MM.1S (cell line): ENCODE measurements at regions not wholly inside any gene's neighbourhood (a gene's known extent, or its start where the extent isn't known, plus 50 kb on each side); places are given as distances from the start of the nearest gene placed in this dataset.

ENCODE experiments used
- DNase-seq: peaks from one replicate; pipeline ENCODE4 v3.0.0-alpha.2; 2015
- H2AFZ ChIP-seq: fragments of 300-600 bp; sonication (generic); 2 replicates; pipeline ENCODE4 v1.6.0; 2016; ENCODE audit warnings: antibody characterized with exemption, low read length
- H3F3A ChIP-seq: fragments of 300-600 bp; sonication (generic); 2 replicates; pipeline ENCODE4 v1.6.1; 2016; ENCODE audit warnings: mild to moderate bottlenecking, antibody characterized with exemption, low read length, moderate library complexity, mixed read lengths; ENCODE audit not compliant: insufficient read depth
- H3K27ac ChIP-seq: fragments of 300-600 bp; sonication (generic); 2 replicates; pipeline ENCODE4 v1.5.1; 2016; ENCODE audit warnings: mild to moderate bottlenecking, low read length
- H3K27me3 ChIP-seq: fragments of 300-600 bp; sonication (generic); replicated peaks from 2 replicates; pipeline ENCODE4 v1.6.0; 2016; ENCODE audit warnings: low read length; ENCODE audit not compliant: insufficient read depth
- H3K36me3 ChIP-seq: fragments of 300-600 bp; sonication (generic); replicated peaks from 2 replicates; pipeline ENCODE4 v1.6.1; 2016; ENCODE audit warnings: mild to moderate bottlenecking, low read length, mixed read lengths; ENCODE audit not compliant: insufficient read depth
- H3K4me1 ChIP-seq: fragments of 300-600 bp; sonication (generic); 2 replicates; pipeline ENCODE4 v1.6.1; 2016; ENCODE audit warnings: low read length, mixed read lengths
- H3K4me2 ChIP-seq: fragments of 300-600 bp; sonication (generic); 2 replicates; pipeline ENCODE4 v1.6.0; 2016; ENCODE audit warnings: low read depth, low read length
- H3K4me3 ChIP-seq: fragments of 300-600 bp; sonication (generic); 2 replicates; pipeline ENCODE4 v1.5.1; 2016; ENCODE audit warnings: low read length, mixed read lengths
- H3K79me2 ChIP-seq: fragments of 300-600 bp; sonication (generic); 2 replicates; pipeline ENCODE4 v1.6.1; 2016; ENCODE audit warnings: mixed run types, low read length, mixed read lengths
- H3K9ac ChIP-seq: fragments of 300-600 bp; sonication (generic); 2 replicates; pipeline ENCODE4 v1.6.1; 2016; ENCODE audit warnings: low read length, mixed read lengths
- H3K9me2 ChIP-seq: fragments of 300-600 bp; sonication (generic); replicated peaks from 2 replicates; pipeline ENCODE4 v1.6.1; 2016; ENCODE audit warnings: mild to moderate bottlenecking, low read length, mixed read lengths; ENCODE audit not compliant: insufficient read depth
- H3K9me3 ChIP-seq: fragments of 300-600 bp; sonication (generic); replicated peaks from 2 replicates; pipeline ENCODE4 v1.6.1; 2016; ENCODE audit warnings: mild to moderate bottlenecking, low read length, mixed read lengths; ENCODE audit not compliant: insufficient read depth
- H4K20me1 ChIP-seq: fragments of 300-600 bp; sonication (generic); 2 replicates; pipeline ENCODE4 v1.6.1; 2016; ENCODE audit warnings: mild to moderate bottlenecking, low read length, moderate library complexity, mixed read lengths; ENCODE audit not compliant: insufficient read depth
- EZH2 ChIP-seq: fragments of 300-600 bp; sonication (generic); optimal IDR thresholded peaks from 2 replicates; pipeline ENCODE3; 2017; ENCODE audit warnings: low read depth, mild to moderate bottlenecking, antibody characterized with exemption, low read length, mixed read lengths
- EZH2phosphoT487 ChIP-seq: fragments of 300-600 bp; sonication (generic); IDR thresholded peaks from 2 replicates; pipeline ENCODE4 v1.6.1; 2018; ENCODE audit warnings: antibody characterized with exemption, low read length
- TF ChIP-seq, protein P1 (sequence below): fragments of 300-600 bp; sonication (generic); IDR thresholded peaks from 2 replicates; pipeline ENCODE4 v1.5.1; 2016; ENCODE audit warnings: antibody characterized with exemption, low read length, mixed read lengths

DNA sequence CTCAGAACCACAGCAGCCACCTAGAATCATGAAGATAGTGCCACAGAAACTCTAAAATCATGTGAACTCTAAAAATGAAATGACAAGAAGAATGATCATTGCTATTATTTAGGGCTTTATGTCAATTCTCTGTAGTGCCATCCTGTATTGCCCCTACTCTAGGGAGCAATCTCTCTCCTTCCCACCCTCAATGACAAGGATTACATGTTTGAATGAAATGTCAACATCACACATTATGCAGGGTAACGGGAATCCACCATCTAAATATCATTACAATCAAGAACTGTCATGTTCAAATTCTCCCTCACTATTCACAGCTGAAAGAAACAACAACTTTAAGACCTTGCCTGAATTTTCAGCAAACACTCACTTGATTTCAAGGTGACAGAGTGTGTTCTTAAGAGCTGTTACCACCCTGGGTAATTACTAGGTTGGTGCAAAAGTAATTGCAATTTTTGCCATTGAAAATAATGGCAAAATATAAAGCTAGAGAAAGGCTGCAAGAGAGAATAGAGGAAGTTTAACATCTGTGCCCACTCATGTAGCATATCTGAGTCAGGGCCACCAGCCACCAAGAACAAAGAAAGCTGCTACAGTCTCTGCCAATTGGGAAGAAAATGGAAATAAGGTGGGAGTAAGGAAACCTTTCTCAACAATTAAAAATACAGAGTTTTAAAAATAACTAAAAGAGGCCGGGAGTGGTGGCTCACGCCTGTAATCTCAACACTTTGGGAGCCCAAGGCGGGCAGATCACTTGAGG is 112.8 kb upstream of the PSMD7 start:
- no peak overlapping the region for H3K9ac ChIP-seq
- H3K4me1 ChIP-seq = no peaks in the 10 kb centered on the region
- no peaks in the 10 kb centered on the region for H3K27me3 ChIP-seq
- no peak overlapping the region for H3K27ac ChIP-seq
- H3K4me3 ChIP-seq = no peak overlapping the region
- H3K36me3 ChIP-seq = no peaks in the 10 kb centered on the region
- no peak for DNase-seq
- H4K20me1 ChIP-seq = no peaks in the 10 kb centered on the region
- no peak overlapping the region for H2AFZ ChIP-seq
- H3K4me2 ChIP-seq = no peak overlapping the region
- no peaks in the 10 kb centered on the region for H3K9me3 ChIP-seq
- H3F3A ChIP-seq = no peaks in the 10 kb centered on the region
- H3K79me2 ChIP-seq = no peaks in the 10 kb centered on the region
- TF ChIP-seq, protein P1, sequence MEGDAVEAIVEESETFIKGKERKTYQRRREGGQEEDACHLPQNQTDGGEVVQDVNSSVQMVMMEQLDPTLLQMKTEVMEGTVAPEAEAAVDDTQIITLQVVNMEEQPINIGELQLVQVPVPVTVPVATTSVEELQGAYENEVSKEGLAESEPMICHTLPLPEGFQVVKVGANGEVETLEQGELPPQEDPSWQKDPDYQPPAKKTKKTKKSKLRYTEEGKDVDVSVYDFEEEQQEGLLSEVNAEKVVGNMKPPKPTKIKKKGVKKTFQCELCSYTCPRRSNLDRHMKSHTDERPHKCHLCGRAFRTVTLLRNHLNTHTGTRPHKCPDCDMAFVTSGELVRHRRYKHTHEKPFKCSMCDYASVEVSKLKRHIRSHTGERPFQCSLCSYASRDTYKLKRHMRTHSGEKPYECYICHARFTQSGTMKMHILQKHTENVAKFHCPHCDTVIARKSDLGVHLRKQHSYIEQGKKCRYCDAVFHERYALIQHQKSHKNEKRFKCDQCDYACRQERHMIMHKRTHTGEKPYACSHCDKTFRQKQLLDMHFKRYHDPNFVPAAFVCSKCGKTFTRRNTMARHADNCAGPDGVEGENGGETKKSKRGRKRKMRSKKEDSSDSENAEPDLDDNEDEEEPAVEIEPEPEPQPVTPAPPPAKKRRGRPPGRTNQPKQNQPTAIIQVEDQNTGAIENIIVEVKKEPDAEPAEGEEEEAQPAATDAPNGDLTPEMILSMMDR = no peak
- no peaks in the 10 kb centered on the region for H3K9me2 ChIP-seq

- Histone ChIP-seq H3K4me3 (no peak overlapping the region), H3K4me1 (no peaks in the 10 kb centered on the region), H3F3A (no peaks in the 10 kb centered on the region), H3K9ac (no peak overlapping the region), H3K79me2 (no peaks in the 10 kb centered on the region), H2AFZ (no peak overlapping the region), H3K27ac (no peak overlapping the region), H3K27me3 (no peaks in the 10 kb centered on the region), H4K20me1 (no peaks in the 10 kb centered on the region), H3K9me3 (no peaks in the 10 kb centered on the region), H3K36me3 (no peaks in the 10 kb centered on the region), H3K4me2 (no peak overlapping the region), H3K9me2 (no peaks in the 10 kb centered on the region)
- DNase-seq = no peak
- TF ChIP-seq, protein P1 = no peak
- TF ChIP-seq EZH2 (no peak), EZH2phosphoT487 (no peak)
Observed at GRCh38 chr16:74169687-74170376, 126.8 kb upstream of the PSMD7 start.

DNA sequence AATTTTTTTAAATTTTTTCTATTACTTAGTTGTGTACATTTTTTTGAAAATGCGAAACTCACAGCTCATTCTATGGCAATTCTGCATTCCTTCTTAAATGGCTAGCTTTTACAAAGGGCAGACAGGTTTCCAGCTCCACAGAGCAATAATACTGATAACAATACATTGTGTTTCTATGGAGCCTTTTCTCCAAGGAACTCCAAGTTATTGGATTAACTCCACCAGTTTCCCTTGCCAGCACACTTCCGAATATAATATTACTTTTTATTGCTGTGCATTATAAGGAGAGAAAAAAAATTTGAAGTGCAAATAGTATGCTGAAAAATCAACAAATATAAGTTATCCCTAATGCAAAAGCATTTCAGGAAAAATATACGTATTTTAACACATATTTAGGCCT is 127.5 kb upstream of the PSMD7 start:
- no peaks in the 10 kb centered on the region for H3F3A ChIP-seq

More for the DNA sequence above, 127.5 kb upstream of the PSMD7 start:
- H3K36me3 ChIP-seq = no peaks in the 10 kb centered on the region
- H3K4me2 ChIP-seq = no peak overlapping the region
- DNase-seq = no peak
- H4K20me1 ChIP-seq = no peaks in the 10 kb centered on the region
- H3K9me2 ChIP-seq = no peaks in the 10 kb centered on the region
- TF ChIP-seq, protein P1 = no peak
- no peak for TF ChIP-seq EZH2
- TF ChIP-seq EZH2phosphoT487 = no peak
- H3K4me3 ChIP-seq = no peak overlapping the region
- H3K4me1 ChIP-seq = no peaks in the 10 kb centered on the region
- no peaks in the 10 kb centered on the region for H3K9me3 ChIP-seq
- H3K79me2 ChIP-seq = no peaks in the 10 kb centered on the region
- no peak overlapping the region for H3K27ac ChIP-seq
- H3K27me3 ChIP-seq = no peaks in the 10 kb centered on the region
- no peak overlapping the region for H2AFZ ChIP-seq
- no peak overlapping the region for H3K9ac ChIP-seq
